HEK293 (cell line): ENCODE measurements at regions not wholly inside any gene's neighbourhood (a gene's known extent, or its start where the extent isn't known, plus 50 kb on each side); places are given as distances from the start of the nearest gene placed in this dataset.

Experiments used
- CTCF ChIA-PET: fragments of 350-600 bp; formaldehyde crosslinking; extraction: SDS; loops from one replicate; lab custom pipeline; 2021; ENCODE audit warnings: antibody characterized with exemption; lab: Yijun Ruan, JAX
- POLR2A ChIA-PET: fragments of 300-600 bp; formaldehyde crosslinking; extraction: SDS; loops from one replicate; lab custom pipeline; 2020; ENCODE audit warnings: antibody characterized with exemption, inconsistent platforms; lab: Yijun Ruan, JAX
- H3K27ac ChIP-seq: fragments of 200-500 bp; sonication (Bioruptor generic); 2 replicates; pipeline ENCODE4 v1.5.1; 2014; ENCODE audit warnings: low read depth, low read length, control low read depth, inconsistent platforms; ENCODE audit errors: extremely low read depth
- H3K36me3 ChIP-seq, 2 experiments: fragments of 200-500 bp in 1 of 2; sonication (Bioruptor generic) in 1 of 2; 1 replicate in 1 of 2; 2 replicates in 1 of 2; pipeline ENCODE4 v1.5.1; 2014 to 2017; ENCODE audit warnings: inconsistent platforms in 2 of 2, low read length in 2 of 2; ENCODE audit not compliant: control insufficient read depth in 2 of 2, insufficient read depth in 1 of 2
- H3K4me1 ChIP-seq: fragments of 200-500 bp; sonication (Bioruptor generic); 2 replicates; pipeline ENCODE4 v1.5.1; 2014; ENCODE audit warnings: mild to moderate bottlenecking, low read length, inconsistent platforms; ENCODE audit not compliant: control insufficient read depth, insufficient read depth
- H3K4me3 ChIP-seq: 2 replicates; pipeline ENCODE4 v1.5.1; 2011; ENCODE audit warnings: low read depth, mild to moderate bottlenecking, control low read depth, low read length, moderate library complexity
- H3K9me3 ChIP-seq: fragments of 200-500 bp; sonication (Bioruptor generic); 2 replicates; pipeline ENCODE4 v1.5.1; 2014; ENCODE audit warnings: low read depth, low read length, inconsistent platforms; ENCODE audit not compliant: control insufficient read depth, insufficient read depth
- EGR2 ChIP-seq: fragments of 450-650 bp; formaldehyde crosslinking; IDR thresholded peaks from 2 replicates; pipeline ENCODE4 v1.5.1; 2016; ENCODE audit warnings: low read depth, missing biosample characterization, missing genetic modification characterization
- KLF10 ChIP-seq: fragments of 450-650 bp; IDR thresholded peaks from 2 replicates; pipeline ENCODE4 v1.5.1; 2018; ENCODE audit warnings: missing biosample characterization, mild to moderate bottlenecking, missing genetic modification characterization
- KLF16 ChIP-seq: fragments of 450-650 bp; formaldehyde crosslinking; IDR thresholded peaks from 2 replicates; pipeline ENCODE4 v1.5.1; 2017; ENCODE audit warnings: missing biosample characterization, missing genetic modification characterization
- KLF7 ChIP-seq: fragments of 450-650 bp; formaldehyde crosslinking; IDR thresholded peaks from 2 replicates; pipeline ENCODE4 v1.5.1; 2016; ENCODE audit warnings: missing biosample characterization, missing genetic modification characterization, borderline replicate concordance
- ZBTB48 ChIP-seq: fragments of 450-650 bp; formaldehyde crosslinking; IDR thresholded peaks from 2 replicates; pipeline ENCODE4 v1.5.1; 2016; ENCODE audit warnings: missing biosample characterization, missing genetic modification characterization
- ZBTB8A ChIP-seq: fragments of 450-650 bp; formaldehyde crosslinking; IDR thresholded peaks from 2 replicates; pipeline ENCODE4 v1.5.1; 2016; ENCODE audit warnings: missing biosample characterization, missing genetic modification characterization
- ZNF157 ChIP-seq: fragments of 450-650 bp; formaldehyde crosslinking; IDR thresholded peaks from 2 replicates; pipeline ENCODE4 v1.5.1; 2016; ENCODE audit warnings: missing biosample characterization, missing genetic modification characterization
- ZNF175 ChIP-seq: fragments of 450-650 bp; formaldehyde crosslinking; IDR thresholded peaks from 2 replicates; pipeline ENCODE4 v1.5.1; 2016; ENCODE audit warnings: missing biosample characterization, missing genetic modification characterization
- ZNF2 ChIP-seq: fragments of 450-650 bp; formaldehyde crosslinking; IDR thresholded peaks from 2 replicates; pipeline ENCODE4 v1.5.1; 2016; ENCODE audit warnings: missing biosample characterization, missing genetic modification characterization
- ZNF223 ChIP-seq: fragments of 450-650 bp; formaldehyde crosslinking; IDR thresholded peaks from 2 replicates; pipeline ENCODE4 v1.5.1; 2016; ENCODE audit warnings: missing biosample characterization, missing genetic modification characterization
- ZNF23 ChIP-seq: fragments of 450-650 bp; formaldehyde crosslinking; IDR thresholded peaks from 2 replicates; pipeline ENCODE4 v1.5.1; 2016; ENCODE audit warnings: missing biosample characterization, missing genetic modification characterization, borderline replicate concordance
- ZNF311 ChIP-seq: fragments of 450-650 bp; formaldehyde crosslinking; IDR thresholded peaks from 2 replicates; pipeline ENCODE4 v1.5.1; 2017; ENCODE audit warnings: missing biosample characterization, missing genetic modification characterization, borderline replicate concordance
- ZNF555 ChIP-seq: fragments of 450-650 bp; formaldehyde crosslinking; conservative IDR thresholded peaks from 2 replicates; pipeline ENCODE4 v1.5.1; 2017; ENCODE audit warnings: missing biosample characterization, mild to moderate bottlenecking, missing genetic modification characterization, inconsistent platforms
- ZNF561 ChIP-seq: fragments of 450-650 bp; IDR thresholded peaks from 2 replicates; pipeline ENCODE4 v1.5.1; 2018; ENCODE audit warnings: missing biosample characterization, missing genetic modification characterization, borderline replicate concordance
- ZNF600 ChIP-seq: fragments of 450-650 bp; formaldehyde crosslinking; IDR thresholded peaks from 2 replicates; pipeline ENCODE4 v1.5.1; 2016; ENCODE audit warnings: missing biosample characterization, missing genetic modification characterization
- ZNF837 ChIP-seq: fragments of 450-650 bp; formaldehyde crosslinking; IDR thresholded peaks from 2 replicates; pipeline ENCODE4 v1.5.1; 2016; ENCODE audit warnings: missing biosample characterization, missing genetic modification characterization
- ZNF843 ChIP-seq: fragments of 450-650 bp; formaldehyde crosslinking; IDR thresholded peaks from 2 replicates; pipeline ENCODE4 v1.5.1; 2016; ENCODE audit warnings: missing biosample characterization, missing genetic modification characterization
- TF ChIP-seq, protein P1 (sequence below): fragments of 450-650 bp; formaldehyde crosslinking; IDR thresholded peaks from 2 replicates; pipeline ENCODE4 v1.5.1; 2017; ENCODE audit warnings: missing biosample characterization, missing genetic modification characterization
- TF ChIP-seq, protein P2 (sequence below): fragments of 450-650 bp; formaldehyde crosslinking; IDR thresholded peaks from 2 replicates; pipeline ENCODE4 v1.5.1; 2016; ENCODE audit warnings: missing biosample characterization, missing genetic modification characterization
- TF ChIP-seq, protein P3 (sequence below): fragments of 450-650 bp; formaldehyde crosslinking; IDR thresholded peaks from 2 replicates; pipeline ENCODE4 v1.5.1; 2016; ENCODE audit warnings: missing biosample characterization, missing genetic modification characterization
- TF ChIP-seq, protein P4 (sequence below): fragments of 450-650 bp; formaldehyde crosslinking; IDR thresholded peaks from 2 replicates; pipeline ENCODE4 v1.5.1; 2016; ENCODE audit warnings: missing biosample characterization, missing genetic modification characterization
- TF ChIP-seq, protein P5 (sequence below): fragments of 450-650 bp; formaldehyde crosslinking; IDR thresholded peaks from 2 replicates; pipeline ENCODE4 v1.5.1; 2017; ENCODE audit warnings: missing biosample characterization, missing genetic modification characterization

DNA sequence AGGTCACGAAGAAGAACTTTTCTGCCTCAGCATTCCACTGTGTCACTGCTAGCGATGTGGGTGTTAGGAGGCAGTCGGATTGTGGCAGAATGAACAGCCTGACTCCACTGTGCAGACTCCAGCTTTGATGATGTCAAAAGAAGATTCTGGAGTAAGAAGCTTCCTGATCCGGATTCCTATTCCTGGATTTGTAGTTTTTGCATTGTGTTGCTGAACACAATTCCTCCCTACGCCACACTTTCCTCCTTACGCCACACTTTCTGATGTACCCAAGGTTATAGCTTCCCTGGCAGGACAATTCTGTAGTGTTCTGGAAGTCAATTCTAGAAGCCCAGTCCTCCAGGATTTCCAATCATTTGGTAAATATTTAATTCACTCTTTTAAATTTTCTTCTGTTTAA, 665.2 kb upstream of the ADGRL2 start (continued):
- TF ChIP-seq ZNF561 (tag by site-specific recombination), result no peak
- no peak for TF ChIP-seq ZNF223 (tag by site-specific recombination)
- TF ChIP-seq ZNF23, result no peak
- TF ChIP-seq ZNF555 (tag by site-specific recombination), result no peak
- no peak for TF ChIP-seq ZNF157 (tag by site-specific recombination)
- no peak for TF ChIP-seq KLF10 (tag by site-specific recombination)

DNA sequence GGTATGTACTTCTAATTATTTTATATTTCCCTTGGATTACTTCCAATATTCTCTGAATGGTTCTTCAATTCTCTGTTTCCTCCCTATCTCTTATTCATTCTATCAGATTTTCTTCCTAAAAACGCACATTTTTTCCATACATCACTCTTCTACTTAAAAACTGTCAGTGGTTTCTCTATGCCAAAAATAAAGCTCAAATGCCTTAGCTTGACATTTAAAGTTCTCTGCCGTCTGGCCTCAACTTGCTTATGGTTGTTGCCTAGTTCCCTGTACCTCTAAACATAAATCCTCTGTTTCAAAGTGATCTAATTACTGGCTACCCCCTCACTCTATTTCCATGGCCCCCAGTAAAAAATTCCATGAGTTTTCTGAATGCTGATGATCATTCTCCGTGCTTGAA, 671.0 kb upstream of the ADGRL2 start:
- CTCF ChIA-PET, result no interaction called here
- Histone ChIP-seq H3K36me3 (no peaks in the 10 kb centered on the region), H3K4me1 (no peaks in the 10 kb centered on the region)
- TF ChIP-seq KLF16 (no peak), ZNF311 (tag by site-specific recombination) (no peak), ZNF175 (tag by site-specific recombination) (no peak), ZNF843 (tag by site-specific recombination) (no peak), KLF7 (tag by site-specific recombination) (no peak), ZBTB8A (tag by site-specific recombination) (no peak), ZNF2 (no peak), ZNF600 (tag by site-specific recombination) (no peak), ZBTB48 (tag by site-specific recombination) (no peak), EGR2 (no peak), ZNF837 (tag by site-specific recombination) (no peak)
- TF ChIP-seq, protein P1, sequence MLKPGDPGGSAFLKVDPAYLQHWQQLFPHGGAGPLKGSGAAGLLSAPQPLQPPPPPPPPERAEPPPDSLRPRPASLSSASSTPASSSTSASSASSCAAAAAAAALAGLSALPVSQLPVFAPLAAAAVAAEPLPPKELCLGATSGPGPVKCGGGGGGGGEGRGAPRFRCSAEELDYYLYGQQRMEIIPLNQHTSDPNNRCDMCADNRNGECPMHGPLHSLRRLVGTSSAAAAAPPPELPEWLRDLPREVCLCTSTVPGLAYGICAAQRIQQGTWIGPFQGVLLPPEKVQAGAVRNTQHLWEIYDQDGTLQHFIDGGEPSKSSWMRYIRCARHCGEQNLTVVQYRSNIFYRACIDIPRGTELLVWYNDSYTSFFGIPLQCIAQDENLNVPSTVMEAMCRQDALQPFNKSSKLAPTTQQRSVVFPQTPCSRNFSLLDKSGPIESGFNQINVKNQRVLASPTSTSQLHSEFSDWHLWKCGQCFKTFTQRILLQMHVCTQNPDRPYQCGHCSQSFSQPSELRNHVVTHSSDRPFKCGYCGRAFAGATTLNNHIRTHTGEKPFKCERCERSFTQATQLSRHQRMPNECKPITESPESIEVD (tag by site-specific recombination), result no peak
- TF ChIP-seq, protein P2, sequence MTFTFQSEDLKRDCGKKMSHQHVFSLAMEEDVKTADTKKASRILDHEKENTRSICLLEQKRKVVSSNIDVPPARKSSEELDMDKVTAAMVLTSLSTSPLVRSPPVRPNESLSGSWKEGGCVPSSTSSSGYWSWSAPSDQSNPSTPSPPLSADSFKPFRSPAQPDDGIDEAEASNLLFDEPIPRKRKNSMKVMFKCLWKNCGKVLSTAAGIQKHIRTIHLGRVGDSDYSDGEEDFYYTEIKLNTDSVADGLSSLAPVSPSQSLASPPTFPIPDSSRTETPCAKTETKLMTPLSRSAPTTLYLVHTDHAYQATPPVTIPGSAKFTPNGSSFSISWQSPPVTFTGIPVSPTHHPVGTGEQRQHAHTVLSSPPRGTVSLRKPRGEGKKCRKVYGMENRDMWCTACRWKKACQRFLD (tag by site-specific recombination), result no peak
- TF ChIP-seq, protein P3, sequence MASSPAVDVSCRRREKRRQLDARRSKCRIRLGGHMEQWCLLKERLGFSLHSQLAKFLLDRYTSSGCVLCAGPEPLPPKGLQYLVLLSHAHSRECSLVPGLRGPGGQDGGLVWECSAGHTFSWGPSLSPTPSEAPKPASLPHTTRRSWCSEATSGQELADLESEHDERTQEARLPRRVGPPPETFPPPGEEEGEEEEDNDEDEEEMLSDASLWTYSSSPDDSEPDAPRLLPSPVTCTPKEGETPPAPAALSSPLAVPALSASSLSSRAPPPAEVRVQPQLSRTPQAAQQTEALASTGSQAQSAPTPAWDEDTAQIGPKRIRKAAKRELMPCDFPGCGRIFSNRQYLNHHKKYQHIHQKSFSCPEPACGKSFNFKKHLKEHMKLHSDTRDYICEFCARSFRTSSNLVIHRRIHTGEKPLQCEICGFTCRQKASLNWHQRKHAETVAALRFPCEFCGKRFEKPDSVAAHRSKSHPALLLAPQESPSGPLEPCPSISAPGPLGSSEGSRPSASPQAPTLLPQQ (tag by site-specific recombination), result no peak
- TF ChIP-seq, protein P4, sequence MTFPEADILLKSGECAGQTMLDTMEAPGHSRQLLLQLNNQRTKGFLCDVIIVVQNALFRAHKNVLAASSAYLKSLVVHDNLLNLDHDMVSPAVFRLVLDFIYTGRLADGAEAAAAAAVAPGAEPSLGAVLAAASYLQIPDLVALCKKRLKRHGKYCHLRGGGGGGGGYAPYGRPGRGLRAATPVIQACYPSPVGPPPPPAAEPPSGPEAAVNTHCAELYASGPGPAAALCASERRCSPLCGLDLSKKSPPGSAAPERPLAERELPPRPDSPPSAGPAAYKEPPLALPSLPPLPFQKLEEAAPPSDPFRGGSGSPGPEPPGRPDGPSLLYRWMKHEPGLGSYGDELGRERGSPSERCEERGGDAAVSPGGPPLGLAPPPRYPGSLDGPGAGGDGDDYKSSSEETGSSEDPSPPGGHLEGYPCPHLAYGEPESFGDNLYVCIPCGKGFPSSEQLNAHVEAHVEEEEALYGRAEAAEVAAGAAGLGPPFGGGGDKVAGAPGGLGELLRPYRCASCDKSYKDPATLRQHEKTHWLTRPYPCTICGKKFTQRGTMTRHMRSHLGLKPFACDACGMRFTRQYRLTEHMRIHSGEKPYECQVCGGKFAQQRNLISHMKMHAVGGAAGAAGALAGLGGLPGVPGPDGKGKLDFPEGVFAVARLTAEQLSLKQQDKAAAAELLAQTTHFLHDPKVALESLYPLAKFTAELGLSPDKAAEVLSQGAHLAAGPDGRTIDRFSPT, result no peak
- TF ChIP-seq, protein P5, sequence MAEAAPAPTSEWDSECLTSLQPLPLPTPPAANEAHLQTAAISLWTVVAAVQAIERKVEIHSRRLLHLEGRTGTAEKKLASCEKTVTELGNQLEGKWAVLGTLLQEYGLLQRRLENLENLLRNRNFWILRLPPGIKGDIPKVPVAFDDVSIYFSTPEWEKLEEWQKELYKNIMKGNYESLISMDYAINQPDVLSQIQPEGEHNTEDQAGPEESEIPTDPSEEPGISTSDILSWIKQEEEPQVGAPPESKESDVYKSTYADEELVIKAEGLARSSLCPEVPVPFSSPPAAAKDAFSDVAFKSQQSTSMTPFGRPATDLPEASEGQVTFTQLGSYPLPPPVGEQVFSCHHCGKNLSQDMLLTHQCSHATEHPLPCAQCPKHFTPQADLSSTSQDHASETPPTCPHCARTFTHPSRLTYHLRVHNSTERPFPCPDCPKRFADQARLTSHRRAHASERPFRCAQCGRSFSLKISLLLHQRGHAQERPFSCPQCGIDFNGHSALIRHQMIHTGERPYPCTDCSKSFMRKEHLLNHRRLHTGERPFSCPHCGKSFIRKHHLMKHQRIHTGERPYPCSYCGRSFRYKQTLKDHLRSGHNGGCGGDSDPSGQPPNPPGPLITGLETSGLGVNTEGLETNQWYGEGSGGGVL (tag by site-specific recombination), result no peak
- TF ChIP-seq, all 188 proteins: peak for 0
- Histone ChIP-seq H3K4me3 (no peak overlapping the region), H3K27ac (no peak overlapping the region), H3K9me3 (no peaks in the 10 kb centered on the region)
- POLR2A ChIA-PET, result no interaction called here
